Left hindlimb (tissue), 1 donor: ENCODE measurements at regions not wholly inside any gene's neighbourhood (a gene's known extent, or its start where the extent isn't known, plus 50 kb on each side); places are given as distances from the start of the nearest gene placed in this dataset.

Experiments
- DNase-seq: peaks from one replicate; pipeline ENCODE4 v3.0.0-alpha.2; 2018

GRCh38 chr14:42140831-42141279 is 534.2 kb downstream of the LRFN5 start:
- no peak for DNase-seq

GRCh38 chr14:42140001-42140400 is 533.3 kb downstream of the LRFN5 start:
- DNase-seq, result no peak

- no peak for DNase-seq
Observed at GRCh38 chr14:42138406-42138805, 531.7 kb downstream of the LRFN5 start.

GRCh38 chr14:42130815-42131214 is 524.1 kb downstream of the LRFN5 start:
- no peak for DNase-seq

- DNase-seq, result no peak
Observed at GRCh38 chr14:42123526-42123925, 516.9 kb downstream of the LRFN5 start.

- DNase-seq, result no peak
Observed at GRCh38 chr14:42113358-42114069, 506.8 kb downstream of the LRFN5 start.

- no peak for DNase-seq
Observed at GRCh38 chr14:42112108-42112507, 505.4 kb downstream of the LRFN5 start.

GRCh38 chr14:42111355-42111754 is 504.7 kb downstream of the LRFN5 start:
- no peak for DNase-seq

- DNase-seq, result no peak
Observed at GRCh38 chr14:42110167-42110566, 503.5 kb downstream of the LRFN5 start.

- no peak for DNase-seq
Observed at GRCh38 chr14:42095155-42095554, 488.5 kb downstream of the LRFN5 start.

- no peak for DNase-seq
Observed at GRCh38 chr14:42090122-42090521, 483.4 kb downstream of the LRFN5 start.

- no peak for DNase-seq
Observed at GRCh38 chr14:42079911-42080310, 473.2 kb downstream of the LRFN5 start.

GRCh38 chr14:42078345-42078744 is 471.7 kb downstream of the LRFN5 start:
- no peak for DNase-seq

- DNase-seq, result no peak
Observed at GRCh38 chr14:42070031-42070430, 463.4 kb downstream of the LRFN5 start.

- no peak for DNase-seq
Observed at GRCh38 chr14:42057111-42057510, 450.4 kb downstream of the LRFN5 start.

- no peak for DNase-seq
Observed at GRCh38 chr14:42047421-42048055, 440.9 kb downstream of the LRFN5 start.

- DNase-seq, result no peak
Observed at GRCh38 chr14:42045383-42045782, 438.7 kb downstream of the LRFN5 start.

GRCh38 chr14:42028607-42029006 is 421.9 kb downstream of the LRFN5 start:
- no peak for DNase-seq

- DNase-seq, result no peak
Observed at GRCh38 chr14:42027271-42027670, 420.6 kb downstream of the LRFN5 start.

- DNase-seq, result no peak
Observed at GRCh38 chr14:42023452-42023851, 416.8 kb downstream of the LRFN5 start.

- no peak for DNase-seq
Observed at GRCh38 chr14:42014301-42014700, 407.6 kb downstream of the LRFN5 start.

- DNase-seq, result no peak
Observed at GRCh38 chr14:42013559-42013958, 406.9 kb downstream of the LRFN5 start.

GRCh38 chr14:42013153-42013552 is 406.5 kb downstream of the LRFN5 start:
- DNase-seq, result no peak

- DNase-seq, result no peak
Observed at GRCh38 chr14:42011221-42011620, 404.5 kb downstream of the LRFN5 start.

GRCh38 chr14:42004321-42004720 is 397.6 kb downstream of the LRFN5 start:
- no peak for DNase-seq
